Fibroblast of pulmonary artery (primary cell): ENCODE measurements at regions not wholly inside any gene's neighbourhood (a gene's known extent, or its start where the extent isn't known, plus 50 kb on each side); places are given as distances from the start of the nearest gene placed in this dataset.
"Not testable (repeated sequence)": the region's sequence is repeated elsewhere in the genome, so short reads cannot be mapped to it uniquely, and the experiment has no call there.

ENCODE experiments used
- DNase-seq: peaks from one replicate; pipeline ENCODE4 v3.0.0-alpha.2; 2010; ENCODE audit warnings: low read depth
- H3K4me3 ChIP-seq: replicated peaks from 2 replicates; pipeline ENCODE4 v1.5.1; 2011; ENCODE audit warnings: low read depth, mild to moderate bottlenecking, control low read depth, low read length, moderate library complexity
- CTCF ChIP-seq: IDR thresholded peaks from 2 replicates; pipeline ENCODE4 v1.5.1; 2011; ENCODE audit warnings: mild to moderate bottlenecking, control low read depth, low read length, inconsistent platforms; ENCODE audit errors: missing control alignments

- TF ChIP-seq CTCF: peak; percentile 44
- no peak overlapping the region for H3K4me3 ChIP-seq
- no peak for DNase-seq
Measured at GRCh38 chr14:21902561-21903181, 229.1 kb upstream of the OR4E1 start.

DNA sequence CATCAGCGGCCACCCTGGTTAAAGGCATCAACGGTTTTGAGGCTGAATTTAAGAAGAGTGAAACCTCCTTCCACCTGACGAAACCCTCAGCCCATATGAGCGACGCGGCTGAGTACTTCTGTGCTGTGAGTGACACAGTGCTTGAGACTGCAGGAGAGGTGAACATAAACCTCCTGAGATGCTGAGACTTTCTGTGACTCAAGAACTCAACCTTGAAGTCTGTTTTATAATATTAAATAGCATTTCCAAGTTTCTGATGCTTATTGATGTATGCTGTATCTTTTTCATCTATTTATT, 221.2 kb upstream of the OR4E1 start:
- H3K4me3 ChIP-seq, DNase-seq: not testable (repeated sequence)

DNA sequence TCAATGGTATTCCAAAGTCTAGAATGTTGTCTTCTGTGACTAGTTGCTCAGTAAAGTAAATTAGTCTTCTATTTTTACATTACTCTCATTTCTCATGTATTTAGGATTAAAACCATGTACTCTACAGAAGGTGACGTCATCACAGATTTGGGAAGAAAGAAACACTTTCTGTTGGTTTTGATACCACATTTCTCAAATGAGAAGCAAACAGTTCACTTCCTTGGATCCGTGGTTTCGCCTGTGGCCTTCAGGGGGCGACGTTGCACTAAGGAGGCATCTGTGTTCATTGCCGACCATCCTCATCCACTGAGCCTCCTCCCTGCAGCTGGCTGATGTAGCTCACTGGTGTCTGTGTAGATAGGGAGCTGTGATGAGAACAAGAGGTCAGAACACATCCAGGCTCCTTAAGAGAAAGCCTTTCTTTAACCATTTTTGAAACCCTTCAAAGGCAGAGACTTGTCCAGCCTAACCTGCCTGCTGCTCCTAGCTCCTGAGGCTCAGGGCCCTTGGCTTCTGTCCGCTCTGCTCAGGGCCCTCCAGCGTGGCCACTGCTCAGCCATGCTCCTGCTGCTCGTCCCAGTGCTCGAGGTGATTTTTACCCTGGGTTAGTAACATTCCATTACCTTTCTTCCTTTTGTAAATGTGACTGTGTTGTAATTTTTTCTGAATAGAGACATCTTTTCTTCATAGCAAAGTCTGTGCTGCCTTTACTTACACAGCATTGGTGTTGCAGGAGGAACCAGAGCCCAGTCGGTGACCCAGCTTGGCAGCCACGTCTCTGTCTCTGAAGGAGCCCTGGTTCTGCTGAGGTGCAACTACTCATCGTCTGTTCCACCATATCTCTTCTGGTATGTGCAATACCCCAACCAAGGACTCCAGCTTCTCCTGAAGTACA, 220.6 kb upstream of the OR4E1 start:
- no peak for DNase-seq
- peak; percentile 26 for TF ChIP-seq CTCF
- H3K4me3 ChIP-seq: no peak overlapping the region

GRCh38 chr14:21891921-21892320, 218.3 kb upstream of the OR4E1 start:
- no peak overlapping the region for H3K4me3 ChIP-seq
- no peak for DNase-seq
- TF ChIP-seq CTCF: no peak

GRCh38 chr14:21884995-21885394, 211.4 kb upstream of the OR4E1 start:
- no peak for TF ChIP-seq CTCF
- no peak for DNase-seq
- H3K4me3 ChIP-seq: no peak overlapping the region

DNA sequence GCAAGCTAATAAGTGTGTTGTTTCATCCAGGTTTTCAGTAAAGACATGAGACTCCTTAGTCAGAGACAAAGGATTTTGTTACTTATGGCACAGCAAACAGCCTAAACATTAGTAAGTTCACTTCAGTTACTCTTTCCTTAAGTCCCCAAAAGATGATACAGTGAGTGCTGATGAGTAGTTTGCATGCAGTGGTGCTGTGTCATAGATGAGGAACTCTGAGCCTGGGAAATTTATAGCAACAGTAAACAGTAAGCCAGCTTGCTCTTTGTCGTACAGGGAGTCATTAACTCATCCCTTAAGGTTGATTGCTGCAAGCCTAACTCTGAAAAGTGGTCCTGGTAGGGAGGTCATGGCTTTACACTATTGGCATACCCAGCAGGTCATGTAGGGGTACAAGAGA, 208.6 kb upstream of the OR4E1 start:
- TF ChIP-seq CTCF: no peak
- H3K4me3 ChIP-seq: no peak overlapping the region
- DNase-seq: no peak

DNA sequence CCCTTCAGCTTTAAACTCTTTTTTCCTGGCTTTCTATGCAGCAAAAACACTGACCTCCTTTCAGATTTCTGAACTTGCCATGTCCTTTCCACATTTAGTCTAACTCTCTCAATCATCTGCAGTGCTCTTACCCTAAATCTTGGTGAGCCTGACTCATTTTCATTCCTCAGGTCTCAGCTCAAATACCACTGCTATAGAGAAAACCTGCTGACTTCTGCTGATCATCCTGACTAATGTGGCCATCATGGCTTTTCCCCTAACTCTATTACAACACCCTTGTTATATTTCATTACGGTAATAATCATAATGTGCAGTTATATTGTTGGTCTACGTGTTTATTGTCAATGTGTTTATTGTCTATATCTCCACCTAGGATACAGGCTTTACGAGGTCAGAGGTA, 207.3 kb upstream of the OR4E1 start:
- H3K4me3 ChIP-seq: no peak overlapping the region
- DNase-seq: no peak
- no peak for TF ChIP-seq CTCF
